Vagina (tissue), 2 donors: ENCODE measurements at regions not wholly inside any gene's neighbourhood (a gene's known extent, or its start where the extent isn't known, plus 50 kb on each side); places are given as distances from the start of the nearest gene placed in this dataset.

Experiments used
- POLR2A ChIP-seq, 2 donors: fragments of 450-650 bp; IDR thresholded peaks; one replicate each; pipeline ENCODE4 v1.6.1; 2017; ENCODE audit warnings: antibody characterized with exemption in 2 of 2, mild to moderate bottlenecking in 2 of 2, moderate library complexity in 2 of 2
- POLR2AphosphoS5 ChIP-seq, 2 donors: sonication (generic); formaldehyde crosslinking; IDR thresholded peaks; one replicate each; pipeline ENCODE4 v1.9.0; 2017; ENCODE audit warnings: antibody characterized with exemption in 2 of 2, mild to moderate bottlenecking in 2 of 2, low read depth in 1 of 2; ENCODE audit not compliant: insufficient read depth in 1 of 2
- TF ChIP-seq, protein P1 (sequence below), 3 experiments: fragments of 450-650 bp in 2 of 3; fragments of 200-600 bp in 1 of 3; sonication (generic) in 1 of 3; IDR thresholded peaks; one replicate each; pipeline ENCODE4 v1.5.1; 2017 to 2019; ENCODE audit warnings: antibody characterized with exemption in 3 of 3, mild to moderate bottlenecking in 2 of 3, moderate library complexity in 2 of 3

DNA sequence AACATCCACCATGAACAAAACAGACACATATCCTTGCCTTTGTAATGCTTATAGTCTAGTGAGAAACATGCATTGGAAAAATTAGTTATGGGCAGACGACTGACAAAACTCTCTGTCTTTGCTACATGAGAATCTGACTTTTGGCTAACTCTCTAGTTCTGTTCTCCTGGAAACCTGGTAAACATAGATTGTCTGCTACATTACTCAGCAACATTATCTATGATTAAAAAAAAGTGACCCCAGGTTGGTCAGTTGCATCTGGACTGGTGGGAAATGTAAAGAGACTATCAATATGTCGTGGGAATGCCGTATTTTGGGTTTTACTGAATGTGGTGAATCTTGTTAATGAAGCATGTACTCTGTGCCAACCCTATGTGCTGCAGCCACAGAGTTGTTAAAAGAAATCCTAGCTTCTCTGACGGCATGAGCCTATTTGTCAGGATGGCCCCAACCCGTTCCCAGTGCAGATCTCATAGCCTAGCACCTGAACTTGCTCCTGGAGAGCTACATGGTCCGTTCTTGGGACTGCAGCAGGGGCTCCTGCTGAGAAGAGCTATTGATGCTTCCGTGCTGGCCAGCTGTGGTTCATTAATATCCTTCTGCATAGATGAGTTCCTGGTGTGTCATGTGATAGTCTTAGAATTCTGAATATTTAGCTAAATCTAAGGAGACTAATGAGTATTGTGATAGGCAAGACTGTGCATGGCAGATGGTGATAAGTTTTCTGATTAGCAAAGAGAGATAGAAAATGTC, 311.7 kb upstream of the ZNF717 start:
- TF ChIP-seq POLR2A (IDR thresholded peaks at IDR 0.05) (no peak), POLR2AphosphoS5 (IDR thresholded peaks at IDR 0.05; ENCODE audit: insufficient read depth in 1 of 2, low read depth in 1 of 2) (no peak)
- TF ChIP-seq, protein P1, sequence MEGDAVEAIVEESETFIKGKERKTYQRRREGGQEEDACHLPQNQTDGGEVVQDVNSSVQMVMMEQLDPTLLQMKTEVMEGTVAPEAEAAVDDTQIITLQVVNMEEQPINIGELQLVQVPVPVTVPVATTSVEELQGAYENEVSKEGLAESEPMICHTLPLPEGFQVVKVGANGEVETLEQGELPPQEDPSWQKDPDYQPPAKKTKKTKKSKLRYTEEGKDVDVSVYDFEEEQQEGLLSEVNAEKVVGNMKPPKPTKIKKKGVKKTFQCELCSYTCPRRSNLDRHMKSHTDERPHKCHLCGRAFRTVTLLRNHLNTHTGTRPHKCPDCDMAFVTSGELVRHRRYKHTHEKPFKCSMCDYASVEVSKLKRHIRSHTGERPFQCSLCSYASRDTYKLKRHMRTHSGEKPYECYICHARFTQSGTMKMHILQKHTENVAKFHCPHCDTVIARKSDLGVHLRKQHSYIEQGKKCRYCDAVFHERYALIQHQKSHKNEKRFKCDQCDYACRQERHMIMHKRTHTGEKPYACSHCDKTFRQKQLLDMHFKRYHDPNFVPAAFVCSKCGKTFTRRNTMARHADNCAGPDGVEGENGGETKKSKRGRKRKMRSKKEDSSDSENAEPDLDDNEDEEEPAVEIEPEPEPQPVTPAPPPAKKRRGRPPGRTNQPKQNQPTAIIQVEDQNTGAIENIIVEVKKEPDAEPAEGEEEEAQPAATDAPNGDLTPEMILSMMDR (IDR thresholded peaks at IDR 0.05) = no peak
